ENCODE measurements at regions not wholly inside any gene's neighbourhood (a gene's known extent, or its start where the extent isn't known, plus 50 kb on each side); places are given as distances from the start of the nearest gene placed in this dataset.

DNA sequence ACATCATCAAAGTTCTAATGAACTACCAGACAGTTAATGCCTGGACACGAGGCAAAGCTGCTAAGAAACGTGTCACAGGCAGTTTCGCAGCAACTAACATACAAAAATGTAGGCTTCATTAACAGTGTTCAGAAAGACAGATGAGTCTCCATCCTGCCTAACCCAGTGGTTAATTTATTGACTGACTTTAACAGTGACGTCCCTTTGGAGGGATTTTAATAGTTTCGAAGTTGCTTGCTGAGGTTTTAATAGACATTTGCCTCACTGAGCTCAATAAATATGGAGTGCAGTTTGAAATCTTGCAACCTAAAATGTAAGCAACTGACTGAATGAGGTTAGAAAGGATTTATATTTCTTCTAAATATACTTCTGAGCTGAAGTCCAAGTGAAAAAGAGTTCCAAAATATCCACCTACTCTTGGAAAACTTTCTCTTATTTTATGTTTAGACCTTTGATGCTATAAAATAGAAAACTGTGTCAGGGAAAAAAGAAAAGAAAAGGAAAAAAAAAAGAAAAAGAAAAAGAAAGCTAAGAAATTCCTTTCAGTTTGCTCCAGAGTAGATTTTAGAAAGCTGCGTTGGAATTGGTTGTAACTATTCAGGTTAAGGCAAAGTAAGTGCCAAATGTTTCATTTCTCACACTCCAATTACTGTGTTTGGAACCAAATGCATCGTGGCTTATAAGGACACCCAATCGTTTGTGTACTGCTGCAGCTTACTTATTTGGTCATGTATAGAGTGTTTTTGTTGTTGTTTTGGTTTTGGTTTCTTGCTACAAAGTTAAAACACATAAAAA lies 2016.6 kb downstream of the MAT2B start:
- no peak for DNase-seq

DNA sequence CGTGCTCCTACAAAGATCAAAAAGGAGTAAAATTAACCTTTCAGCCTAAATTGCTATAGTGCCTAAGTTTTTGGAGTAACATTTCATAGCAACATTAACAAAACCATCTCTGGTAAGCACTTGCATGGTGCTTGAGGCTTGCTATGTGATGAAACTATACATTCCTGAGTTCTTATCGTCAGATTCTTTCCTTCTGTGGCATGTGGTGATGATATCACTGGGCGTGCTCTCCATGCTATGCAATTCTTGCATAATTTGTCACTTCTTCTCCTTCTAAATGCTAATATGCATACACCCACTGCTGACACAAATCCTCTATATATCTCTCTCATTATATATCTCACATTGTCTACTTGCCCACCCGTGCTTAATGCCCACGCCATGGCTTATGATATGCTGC lies 2019.9 kb downstream of the MAT2B start:
- no peak for DNase-seq

DNA sequence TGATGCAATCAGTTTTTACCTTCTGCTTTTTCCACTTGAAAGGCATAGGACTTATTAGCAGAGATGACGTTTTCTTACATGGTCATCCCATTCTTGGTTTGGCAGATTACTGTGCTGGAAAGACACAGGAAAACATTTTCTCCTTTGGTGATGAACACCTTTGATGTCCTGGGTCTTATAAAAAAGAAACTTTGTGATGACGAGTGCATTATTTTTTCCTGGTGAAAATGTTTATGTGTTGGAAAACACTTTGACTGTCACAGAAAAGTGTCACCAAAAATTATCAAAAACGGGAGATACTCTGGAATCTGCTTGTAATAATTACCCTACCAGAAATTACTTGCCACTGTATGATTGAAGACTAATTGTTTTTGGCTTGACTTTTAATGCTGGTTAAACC lies 2020.9 kb downstream of the MAT2B start:
- DNase-seq, result no peak

DNA sequence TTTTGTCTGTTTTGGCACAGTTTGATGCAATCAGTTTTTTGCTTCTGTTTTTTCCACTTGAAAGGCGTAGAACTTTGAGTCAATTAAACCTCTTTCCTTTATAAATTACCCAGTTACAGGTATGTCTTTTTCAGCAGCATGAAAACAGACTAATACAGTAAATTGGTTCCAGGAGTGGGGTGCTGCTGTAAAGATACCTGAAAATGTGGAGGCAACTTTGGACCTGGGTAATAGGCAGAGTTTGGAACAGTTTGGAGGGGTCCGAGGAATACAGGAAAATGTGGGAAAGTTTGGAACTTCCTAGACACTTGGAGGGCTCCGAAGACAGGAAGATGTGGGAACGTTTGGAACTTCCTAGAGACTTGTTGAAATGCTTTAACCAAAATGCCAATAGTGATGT lies 2022.2 kb downstream of the MAT2B start:
- DNase-seq, result no peak

DNA sequence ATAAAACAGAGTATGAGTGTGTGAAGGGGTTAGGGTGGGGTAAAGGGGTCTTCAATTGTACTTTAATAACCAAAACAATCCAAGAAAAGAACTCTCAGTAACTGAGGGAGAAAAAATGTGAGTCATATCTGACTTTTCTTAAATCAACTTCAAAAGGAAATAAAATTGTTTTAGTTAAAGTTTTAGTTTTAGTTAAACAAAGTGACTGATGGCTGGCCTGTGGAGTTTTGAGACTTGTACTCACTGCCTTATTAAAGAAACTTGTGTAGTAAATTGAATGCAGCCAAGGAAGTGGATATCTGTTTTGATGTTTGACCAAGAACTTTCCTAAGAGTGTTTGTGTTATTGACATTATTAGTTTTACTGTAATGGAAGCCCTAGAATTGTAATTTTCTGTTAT lies 2032.6 kb downstream of the MAT2B start:
- DNase-seq, result no peak

DNA sequence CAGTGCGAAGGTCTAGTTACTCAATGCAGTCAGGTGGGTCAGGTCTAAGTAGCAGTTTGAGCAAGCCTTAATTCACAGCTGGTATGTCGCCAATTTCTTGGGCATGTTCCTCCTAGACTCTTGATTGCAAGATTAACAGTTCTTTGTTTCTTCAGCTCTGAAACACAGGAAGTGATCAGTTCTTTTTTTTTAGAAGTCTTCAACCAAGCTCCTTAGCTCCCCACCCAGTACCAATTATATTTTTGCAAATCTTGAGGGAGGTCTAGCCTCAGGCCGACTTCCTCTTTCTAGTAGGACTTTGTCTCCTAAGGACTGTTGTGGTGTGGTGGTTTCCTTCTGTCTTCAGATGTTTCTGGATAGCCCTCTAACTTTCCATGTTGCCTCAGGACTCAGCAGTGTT lies 2054.2 kb downstream of the MAT2B start:
- peak; percentile 76 for DNase-seq

DNA sequence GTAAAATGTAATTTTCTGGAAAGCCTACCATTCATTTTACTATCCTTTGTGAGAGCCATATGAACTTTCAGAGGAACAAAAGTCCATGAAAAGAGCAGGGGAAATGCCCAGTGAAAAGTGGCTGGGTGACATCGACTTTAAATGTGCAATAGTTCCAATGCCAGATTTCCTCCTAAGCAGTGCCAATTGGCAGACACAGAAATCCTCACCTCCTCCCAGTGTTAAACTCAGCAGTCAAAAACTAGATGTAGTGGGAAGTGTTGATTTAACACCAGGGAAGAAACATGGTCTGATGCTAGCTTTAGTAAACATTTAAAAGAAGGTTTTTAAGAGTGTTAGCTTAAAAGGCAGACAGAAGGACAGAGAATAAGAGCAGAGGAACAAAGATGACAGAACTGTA lies 2055.2 kb downstream of the MAT2B start:
- DNase-seq, result no peak

DNA sequence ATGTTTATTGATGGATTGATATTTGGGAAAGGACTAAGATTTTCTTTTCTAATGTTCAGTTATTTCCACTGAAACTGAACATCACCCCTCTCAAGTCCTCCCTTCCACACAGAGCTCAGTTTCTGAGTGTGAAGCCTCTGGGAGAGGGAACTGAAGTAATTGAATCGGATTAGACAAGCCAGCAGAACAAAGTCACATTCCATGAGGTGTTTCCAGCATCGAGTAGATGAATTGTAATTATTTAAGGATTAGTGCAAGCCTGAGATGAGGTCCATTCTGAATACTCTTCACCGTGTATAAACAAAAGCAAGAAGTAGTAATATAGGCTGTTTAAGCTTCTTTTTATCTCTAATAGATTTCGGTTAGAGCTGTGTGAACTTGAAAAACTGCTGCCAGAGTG lies 2060.5 kb downstream of the MAT2B start:
- DNase-seq, result no peak

DNA sequence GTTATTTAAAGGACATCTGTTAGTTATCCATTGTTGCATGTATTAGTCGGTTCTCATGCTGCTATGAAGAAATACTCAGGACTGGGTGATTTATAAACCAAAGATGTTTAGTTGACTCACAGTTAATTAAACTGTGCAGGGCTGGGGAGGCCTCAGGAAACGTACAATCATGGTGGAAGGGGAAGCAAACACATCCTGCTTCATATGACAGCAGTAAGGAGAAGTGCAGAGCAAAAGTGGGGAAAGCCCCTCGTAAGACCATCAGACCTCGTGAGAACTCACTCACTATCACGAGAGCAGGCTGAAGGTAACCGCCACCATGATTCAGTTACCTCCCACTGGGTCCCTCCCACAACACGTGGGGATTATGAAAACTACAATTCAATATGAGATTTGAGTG lies 2064.1 kb downstream of the MAT2B start:
- peak; percentile 34 for DNase-seq

DNA sequence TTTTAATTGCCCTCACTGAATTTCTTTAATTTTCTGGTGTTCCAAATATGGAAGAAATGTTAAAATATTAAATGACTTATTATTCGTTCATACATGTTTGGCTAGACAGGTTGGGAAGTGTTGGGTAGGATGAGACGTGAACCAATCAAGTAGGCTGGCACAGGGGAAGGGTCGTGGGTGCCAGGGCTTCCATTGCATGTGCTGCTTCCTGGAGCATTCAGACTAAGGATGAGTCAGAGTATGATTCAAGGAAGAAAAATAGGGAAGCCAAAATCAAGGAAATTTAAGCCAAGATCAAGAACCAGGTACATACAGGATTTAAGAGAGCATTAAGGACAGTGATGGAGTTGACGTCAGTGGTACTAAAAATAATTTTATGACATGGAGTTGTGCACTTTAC lies 2068.0 kb downstream of the MAT2B start:
- DNase-seq, result no peak

DNA sequence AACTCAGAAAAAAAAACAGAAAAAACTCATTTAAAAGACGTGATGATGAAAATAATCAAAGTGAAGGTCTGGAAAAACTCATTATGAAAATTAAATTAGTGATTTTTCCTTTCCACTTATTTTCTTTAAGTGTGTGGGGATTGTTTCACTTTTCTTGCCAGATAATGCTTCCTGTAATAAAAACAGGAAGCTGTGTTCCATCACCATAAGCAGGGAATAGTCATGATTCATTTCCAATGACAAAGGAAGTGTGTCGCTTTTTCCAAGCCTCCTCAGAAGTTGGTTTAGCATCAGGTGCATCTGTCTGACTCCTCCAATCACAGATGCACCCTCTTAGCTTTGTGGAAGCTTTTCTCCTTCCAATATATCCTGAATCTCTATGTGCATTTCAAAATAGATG lies 2068.7 kb downstream of the MAT2B start:
- DNase-seq, result no peak

DNA sequence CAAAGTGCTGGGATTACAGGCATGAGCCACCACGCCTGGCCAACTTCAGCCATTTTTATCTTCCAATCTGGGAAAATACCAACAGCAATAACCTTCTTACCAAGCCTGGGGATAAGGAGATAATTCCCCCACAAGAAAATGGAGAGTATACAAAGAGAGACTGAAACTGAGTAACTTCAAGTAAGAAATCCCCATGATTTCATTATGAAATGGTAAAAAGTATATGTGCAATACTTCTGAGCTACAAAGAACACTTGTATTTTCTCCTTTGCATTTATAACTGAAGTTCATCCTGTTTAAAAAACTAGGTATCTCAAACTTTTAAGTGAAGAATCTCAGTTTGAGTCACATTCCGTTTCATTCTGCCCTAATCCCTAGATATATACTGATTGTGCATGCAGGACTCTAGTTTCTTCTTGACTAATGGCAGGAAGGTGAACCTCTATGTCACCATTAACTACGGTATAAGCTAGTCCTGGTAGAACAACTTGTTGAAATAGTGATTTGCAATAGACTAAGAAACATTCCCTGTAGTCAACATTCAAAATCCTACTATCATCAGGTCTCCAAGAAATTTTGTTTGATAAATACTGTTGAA lies 2071.4 kb downstream of the MAT2B start:
- DNase-seq, result no peak

DNA sequence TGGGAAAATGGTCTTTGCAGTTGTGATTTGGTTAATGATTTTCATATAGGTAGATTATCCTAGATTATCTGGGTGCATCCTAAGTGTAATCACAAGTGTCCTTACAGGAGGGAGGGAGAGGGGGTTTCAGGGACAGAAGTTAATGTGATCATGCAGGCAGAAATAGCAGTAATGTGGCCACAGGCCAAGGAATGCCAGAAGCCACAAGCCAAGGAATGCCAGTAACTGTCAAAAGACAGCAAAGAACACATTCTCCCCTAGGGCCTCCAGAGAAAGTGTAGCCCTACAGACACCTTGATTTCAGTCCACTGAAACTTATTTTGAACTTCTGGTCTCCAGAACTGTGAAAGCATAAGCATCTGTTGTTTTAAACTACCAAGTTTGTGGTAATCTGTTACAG lies 2074.5 kb downstream of the MAT2B start:
- no peak for DNase-seq

DNA sequence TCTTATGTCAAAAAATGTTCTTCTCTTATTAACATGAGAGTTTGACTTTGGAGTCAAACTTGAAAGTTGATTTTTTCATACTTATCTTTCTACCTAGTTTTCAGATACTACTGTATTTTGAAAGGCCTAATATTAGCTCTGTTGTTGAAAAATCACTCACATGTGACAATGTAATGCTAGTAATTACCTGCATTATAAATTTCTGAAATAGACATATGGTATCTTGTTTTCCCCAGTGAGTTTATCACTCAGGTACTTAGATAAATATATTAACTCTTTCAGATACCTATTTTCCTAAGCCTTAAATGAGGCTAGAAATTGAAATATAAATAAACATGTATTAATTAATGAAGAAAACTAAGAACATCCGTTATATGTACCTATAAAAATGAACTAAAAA lies 2089.3 kb downstream of the MAT2B start:
- DNase-seq, result no peak

DNA sequence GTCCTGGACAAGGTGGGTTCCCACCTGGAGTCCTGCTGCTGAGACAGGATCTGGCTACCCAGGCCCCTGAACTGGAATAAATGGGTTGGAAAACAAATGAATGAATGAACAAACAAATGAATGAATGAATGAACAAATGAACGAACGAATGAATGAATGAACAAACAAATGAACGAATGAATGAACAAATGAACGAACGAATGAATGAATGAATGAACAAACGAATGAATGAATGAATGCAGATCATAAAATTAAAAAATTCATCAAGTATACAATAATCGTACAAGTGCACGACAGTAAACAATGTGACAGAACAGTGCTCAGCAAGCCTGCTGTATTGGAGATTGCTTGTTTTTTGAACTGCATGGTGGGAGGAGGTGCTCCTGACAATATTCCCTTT lies 2097.1 kb downstream of the MAT2B start:
- no peak for DNase-seq

DNA sequence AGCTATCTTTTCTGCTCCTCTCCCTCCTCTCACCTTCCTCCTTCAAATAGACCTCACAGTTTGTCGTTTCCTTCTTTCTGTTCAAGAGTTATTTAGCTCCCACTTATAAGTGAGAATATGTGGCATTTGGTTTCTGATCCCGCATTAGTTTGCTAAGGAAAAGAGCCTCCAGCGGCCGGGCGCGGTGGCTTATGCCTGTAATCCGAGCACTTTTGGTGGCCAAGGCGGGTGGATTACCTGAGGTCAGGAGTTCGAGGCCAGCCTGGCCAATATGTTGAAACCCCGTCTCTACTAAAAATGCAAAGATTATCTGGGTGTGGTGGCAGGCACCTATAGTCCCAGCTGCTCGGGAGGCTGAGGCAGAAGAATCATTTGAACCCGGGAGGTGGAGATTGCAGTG lies 2101.6 kb downstream of the MAT2B start:
- no peak for DNase-seq

DNA sequence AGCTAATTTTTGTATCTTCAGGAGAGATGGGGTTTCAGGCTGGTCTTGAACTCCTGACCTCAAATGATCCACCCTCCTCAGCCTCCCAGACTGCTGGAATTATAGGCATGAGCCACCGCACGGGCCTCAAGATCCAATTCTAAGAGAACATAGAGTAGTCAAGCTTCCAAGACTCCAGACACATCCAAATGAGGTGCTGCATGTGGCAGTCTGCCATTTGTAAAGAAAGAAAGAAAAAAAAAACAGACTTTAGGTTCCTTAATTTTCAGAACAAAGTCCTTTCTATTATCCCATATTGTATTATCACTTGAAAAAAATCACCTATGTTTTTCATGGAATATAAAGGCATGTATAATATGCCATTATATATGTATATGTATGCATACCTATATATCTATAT lies 2104.5 kb downstream of the MAT2B start:
- no peak for DNase-seq

DNA sequence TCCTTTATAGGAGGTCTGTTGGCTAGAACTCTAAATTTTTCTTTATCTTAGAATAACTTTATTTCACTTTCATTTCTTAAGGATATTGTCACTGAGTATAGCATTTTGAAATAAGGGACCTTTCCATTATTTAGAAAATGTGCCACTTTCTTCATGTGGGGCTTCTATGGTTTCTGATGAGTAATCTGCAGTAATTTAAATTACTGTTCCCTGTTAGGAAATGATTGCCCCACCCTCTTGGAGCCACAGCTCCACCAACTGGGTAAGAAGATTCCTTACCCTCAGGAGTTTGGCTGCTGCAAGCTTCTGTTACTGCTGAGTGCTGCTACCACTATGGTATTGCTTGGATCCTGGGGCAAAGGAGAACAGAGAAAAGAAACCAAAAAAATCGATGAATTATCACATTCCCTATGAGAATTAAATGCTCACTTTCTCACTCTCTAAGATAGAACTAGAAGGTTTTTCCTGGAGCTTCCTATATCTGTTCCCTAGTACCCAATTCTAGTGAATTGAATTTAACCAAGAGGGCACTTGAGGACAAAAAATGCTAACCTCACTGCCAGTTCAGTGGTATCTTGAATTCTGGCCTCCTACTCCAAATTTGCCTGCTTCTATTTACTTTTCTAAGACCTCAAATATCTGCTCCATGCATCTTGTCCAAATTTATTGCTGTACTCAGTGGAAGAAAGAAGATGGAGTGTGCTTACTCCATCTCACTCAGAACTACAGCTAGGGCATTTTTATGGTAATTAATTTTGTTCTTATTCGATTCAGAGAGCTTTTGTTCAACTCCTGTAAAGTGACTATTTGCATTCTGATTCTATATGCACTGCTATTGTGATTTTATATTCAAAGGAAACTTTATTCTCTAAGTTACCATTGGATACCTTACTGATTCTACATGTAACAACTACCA lies 2111.3 kb downstream of the MAT2B start:
- DNase-seq, result no peak

DNA sequence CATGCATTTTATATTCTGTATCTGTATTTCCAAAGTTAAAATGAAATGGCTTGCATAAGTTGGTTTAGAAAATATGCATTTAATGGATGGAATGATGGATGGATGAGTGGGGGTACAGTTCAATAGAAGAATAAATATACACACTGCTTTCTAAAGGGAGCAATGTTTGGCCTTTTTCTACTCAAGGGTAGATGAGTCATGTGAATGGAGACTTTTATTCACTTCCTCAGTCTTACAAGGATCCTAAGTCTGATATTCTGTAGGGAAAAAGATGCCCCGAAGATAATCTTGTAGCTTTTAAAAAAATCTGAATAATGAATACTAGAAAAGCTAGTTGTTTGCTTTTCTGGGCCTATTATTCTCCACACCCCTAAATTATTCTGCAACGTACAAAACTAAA lies 2112.1 kb downstream of the MAT2B start:
- DNase-seq, result no peak

DNA sequence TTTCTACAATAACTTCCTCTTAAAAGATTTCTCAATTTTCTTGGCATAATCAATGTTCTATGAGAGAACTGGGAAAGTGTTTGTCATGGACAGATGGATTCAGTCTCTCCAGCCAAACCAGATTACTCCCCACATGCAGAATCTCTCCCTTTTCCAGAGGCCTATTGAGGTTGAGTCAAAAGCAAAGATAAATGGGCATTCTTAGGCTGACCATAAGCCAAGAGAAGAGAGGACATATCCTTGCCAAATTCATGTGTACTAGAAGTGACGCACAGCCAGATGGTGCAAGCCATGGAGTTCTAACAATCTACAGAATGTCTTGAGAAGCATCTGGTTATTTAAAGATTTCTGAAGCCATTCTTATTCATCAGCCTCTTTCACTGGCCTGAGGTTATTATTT lies 2115.0 kb downstream of the MAT2B start:
- no peak for DNase-seq

DNA sequence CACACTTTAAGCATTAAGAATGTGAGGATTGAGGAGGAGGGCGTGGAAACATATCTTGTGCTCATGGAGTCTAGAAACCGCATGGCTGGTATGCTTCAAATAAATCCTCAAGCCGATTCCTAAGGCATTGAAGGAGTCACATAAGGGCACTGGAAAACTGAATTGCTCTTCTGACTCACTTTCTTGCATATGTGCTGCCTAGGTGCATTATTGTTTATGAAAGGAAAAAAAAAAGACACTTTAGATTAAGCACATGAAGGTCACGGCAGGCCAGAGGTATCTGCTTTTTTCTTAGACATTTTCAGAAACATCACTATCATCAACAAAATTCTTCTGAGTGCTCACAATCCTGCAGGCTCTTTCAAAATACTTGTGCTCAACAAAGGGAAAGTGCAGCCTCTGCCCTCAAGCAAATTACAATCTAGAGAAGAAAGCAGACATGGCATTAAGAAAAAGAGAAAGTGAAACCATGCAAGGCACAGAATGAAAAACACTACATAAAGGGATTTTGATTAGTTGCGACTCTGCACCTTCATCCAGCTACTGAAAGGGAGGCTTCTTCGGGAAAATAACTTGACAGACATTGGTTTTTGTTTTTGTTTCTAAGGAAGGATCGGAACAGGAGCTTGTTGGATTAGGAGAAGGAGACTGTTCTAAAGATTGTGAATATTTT lies 2117.6 kb downstream of the MAT2B start:
- DNase-seq, result no peak

DNA sequence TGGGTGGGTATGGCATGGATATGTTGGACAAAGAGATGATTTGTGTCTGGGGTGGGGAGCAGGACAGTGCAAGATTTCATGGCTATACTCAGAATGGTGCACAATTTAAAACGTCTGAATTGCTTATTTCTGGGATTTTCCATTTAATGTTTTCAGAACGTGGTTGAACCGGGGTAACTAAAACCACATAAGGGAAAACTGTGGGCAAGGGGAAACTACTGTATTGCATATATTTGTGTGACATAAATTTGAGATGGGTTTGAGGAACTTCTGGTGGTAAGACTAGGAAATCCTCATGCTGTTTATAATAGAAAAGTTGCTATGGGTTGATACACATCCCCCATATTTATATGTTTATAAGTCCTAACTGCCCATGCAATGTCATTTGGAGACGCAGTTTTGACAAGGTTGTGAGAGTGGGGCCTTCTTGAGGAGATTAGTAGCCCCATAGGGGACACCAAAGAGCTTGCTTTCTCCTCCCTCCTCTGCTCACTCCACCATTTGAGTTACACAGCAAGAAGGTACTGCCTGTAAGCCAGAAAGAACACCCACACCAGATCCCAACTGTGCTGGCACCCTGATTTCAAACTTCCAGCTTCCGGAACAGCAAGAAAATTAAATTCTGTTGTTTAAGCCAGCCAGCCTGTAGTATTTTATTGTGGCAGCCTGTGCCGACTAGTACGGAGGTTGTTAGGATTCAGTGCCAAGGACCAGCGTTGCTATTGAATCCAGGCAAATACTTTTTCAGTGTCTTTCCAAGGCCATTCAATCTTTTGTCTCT lies 2118.9 kb downstream of the MAT2B start:
- no peak for DNase-seq

DNA sequence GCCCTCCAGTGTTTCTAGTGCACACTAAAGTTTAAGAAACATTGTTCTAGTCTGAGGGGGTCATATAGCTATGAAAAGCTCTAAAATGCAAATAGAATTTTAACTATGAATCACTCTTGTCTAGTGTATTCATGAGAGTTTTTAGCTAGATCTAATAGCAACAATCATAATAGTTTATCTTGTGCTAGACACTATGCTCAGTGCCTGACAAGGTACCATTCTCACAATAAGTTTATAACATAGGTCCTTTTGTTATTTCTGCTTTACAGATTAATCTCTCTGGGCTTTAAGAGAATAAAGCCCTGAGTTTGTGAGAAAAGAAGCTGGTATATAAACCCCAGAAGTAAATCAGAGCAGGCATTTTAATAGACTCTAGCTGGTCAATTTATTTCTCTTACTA lies 2120.7 kb downstream of the MAT2B start:
- DNase-seq, result no peak
